Fibroblast of villous mesenchyme (primary cell): ENCODE measurements at regions not wholly inside any gene's neighbourhood (a gene's known extent, or its start where the extent isn't known, plus 50 kb on each side); places are given as distances from the start of the nearest gene placed in this dataset.

Experiments used
- DNase-seq: peaks from one replicate; pipeline ENCODE4 v3.0.0-alpha.2; 2010; ENCODE audit warnings: low read depth
- H3K4me3 ChIP-seq: 2 replicates; pipeline ENCODE4 v1.5.1; 2011; ENCODE audit warnings: low read depth, mild to moderate bottlenecking, low read length
- TF ChIP-seq, protein P1 (sequence below): IDR thresholded peaks from 2 replicates; pipeline ENCODE4 v1.5.1; 2012; ENCODE audit warnings: low read depth, mild to moderate bottlenecking, low read length; ENCODE audit not compliant: insufficient read depth

DNA sequence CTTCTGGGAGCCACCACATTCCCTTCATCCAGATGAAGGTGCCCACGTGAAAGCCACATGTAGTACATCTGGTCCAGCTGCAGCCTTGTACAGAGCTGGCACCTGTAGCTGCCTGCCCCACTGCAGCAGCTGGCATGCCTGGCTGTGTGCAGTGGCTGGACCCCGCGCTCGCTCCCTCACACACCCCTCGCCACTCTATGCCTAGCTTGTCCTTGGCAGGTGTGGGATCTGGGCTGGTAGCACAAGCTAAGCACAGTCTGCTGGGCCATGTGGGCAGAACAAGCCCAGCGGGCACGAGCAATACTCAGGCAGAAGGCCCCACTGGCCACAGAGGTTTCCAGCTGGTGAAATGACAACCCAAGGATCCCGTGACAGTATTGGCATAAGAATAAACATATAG, 163.9 kb upstream of the PRNP start:
- no peak for DNase-seq
- no peak overlapping the region for H3K4me3 ChIP-seq
- TF ChIP-seq, protein P1, sequence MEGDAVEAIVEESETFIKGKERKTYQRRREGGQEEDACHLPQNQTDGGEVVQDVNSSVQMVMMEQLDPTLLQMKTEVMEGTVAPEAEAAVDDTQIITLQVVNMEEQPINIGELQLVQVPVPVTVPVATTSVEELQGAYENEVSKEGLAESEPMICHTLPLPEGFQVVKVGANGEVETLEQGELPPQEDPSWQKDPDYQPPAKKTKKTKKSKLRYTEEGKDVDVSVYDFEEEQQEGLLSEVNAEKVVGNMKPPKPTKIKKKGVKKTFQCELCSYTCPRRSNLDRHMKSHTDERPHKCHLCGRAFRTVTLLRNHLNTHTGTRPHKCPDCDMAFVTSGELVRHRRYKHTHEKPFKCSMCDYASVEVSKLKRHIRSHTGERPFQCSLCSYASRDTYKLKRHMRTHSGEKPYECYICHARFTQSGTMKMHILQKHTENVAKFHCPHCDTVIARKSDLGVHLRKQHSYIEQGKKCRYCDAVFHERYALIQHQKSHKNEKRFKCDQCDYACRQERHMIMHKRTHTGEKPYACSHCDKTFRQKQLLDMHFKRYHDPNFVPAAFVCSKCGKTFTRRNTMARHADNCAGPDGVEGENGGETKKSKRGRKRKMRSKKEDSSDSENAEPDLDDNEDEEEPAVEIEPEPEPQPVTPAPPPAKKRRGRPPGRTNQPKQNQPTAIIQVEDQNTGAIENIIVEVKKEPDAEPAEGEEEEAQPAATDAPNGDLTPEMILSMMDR = no peak

DNA sequence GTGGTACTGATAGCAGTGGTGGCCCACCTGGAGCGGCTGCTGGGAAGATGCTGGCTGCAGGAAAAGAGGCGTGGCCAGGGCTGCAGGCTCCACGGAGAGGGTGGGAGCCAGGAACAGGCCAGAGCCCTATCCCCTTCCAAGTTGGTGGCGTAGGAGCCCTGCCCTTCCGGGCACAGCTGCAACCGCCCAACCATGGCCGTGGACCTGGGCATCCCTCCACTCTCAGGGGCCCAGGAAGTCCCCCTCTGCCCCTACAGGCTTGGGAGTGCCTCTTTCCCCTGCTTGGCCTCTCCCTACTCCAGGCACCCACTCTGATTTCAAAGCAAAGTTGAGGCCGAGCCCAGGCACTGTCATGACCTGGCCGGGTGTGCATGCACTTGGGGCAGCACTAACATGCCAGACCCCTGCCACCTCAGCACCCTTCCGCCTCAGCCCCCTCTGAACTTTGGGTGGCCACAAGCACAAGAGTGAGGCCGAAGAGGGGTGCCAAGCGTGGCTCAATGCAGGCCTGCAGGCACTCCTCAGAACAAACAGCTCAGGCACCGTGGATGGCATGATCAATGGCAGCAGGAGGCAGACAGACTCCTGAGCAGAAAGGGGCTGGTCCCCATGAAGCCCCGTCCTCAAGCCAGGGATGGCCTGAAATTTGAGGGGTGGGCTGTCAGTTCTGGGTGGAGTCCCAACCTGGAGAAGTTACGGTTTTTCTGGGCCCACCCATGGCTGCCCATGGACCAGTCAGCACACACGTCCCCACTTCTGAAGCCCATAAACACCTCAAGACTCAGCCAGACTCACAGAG, 164.9 kb upstream of the PRNP start:
- TF ChIP-seq, protein P1 = no peak
- H3K4me3 ChIP-seq = no peak overlapping the region
- no peak for DNase-seq

DNA sequence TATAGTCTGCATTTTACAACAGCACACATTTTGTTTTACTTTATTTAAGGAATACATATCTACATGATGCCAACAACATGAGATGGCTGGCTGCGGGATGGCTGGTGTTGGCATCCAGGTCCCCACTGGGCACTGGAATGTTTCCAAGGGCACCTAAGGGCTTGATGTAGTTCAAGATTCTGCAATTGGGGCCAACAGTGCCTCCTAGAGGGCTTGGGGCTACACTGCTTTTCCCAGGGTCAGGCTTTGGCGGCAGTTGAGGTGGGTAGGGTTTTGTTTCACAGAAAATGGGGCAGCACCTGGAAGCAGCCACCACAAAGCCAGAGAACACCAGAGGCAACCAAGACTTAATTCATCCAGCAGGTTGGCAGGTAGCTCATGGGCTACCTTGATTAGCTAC, 166.7 kb upstream of the PRNP start:
- no peak overlapping the region for H3K4me3 ChIP-seq
- no peak for DNase-seq
- TF ChIP-seq, protein P1 = peak; percentile 40

DNA sequence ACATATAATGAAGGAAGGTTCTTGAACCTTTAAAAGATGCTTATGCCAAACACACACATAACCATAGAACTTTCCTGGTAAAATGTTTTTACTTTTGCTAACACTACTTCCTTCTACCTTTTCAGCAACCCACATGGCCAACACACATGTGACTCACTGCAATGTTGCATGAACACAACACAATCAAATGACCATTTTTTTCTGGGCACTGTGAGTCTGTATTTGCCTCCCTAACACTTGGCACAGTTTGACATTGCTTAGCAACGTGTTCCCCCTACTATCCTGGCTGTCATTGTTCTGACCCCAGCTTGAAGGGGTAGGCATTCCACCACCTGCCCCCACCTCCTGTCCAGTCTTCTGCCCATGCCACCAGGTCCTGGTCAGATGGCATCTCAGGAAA, 169.4 kb upstream of the PRNP start:
- no peak overlapping the region for H3K4me3 ChIP-seq
- TF ChIP-seq, protein P1 = no peak
- no peak for DNase-seq

DNA sequence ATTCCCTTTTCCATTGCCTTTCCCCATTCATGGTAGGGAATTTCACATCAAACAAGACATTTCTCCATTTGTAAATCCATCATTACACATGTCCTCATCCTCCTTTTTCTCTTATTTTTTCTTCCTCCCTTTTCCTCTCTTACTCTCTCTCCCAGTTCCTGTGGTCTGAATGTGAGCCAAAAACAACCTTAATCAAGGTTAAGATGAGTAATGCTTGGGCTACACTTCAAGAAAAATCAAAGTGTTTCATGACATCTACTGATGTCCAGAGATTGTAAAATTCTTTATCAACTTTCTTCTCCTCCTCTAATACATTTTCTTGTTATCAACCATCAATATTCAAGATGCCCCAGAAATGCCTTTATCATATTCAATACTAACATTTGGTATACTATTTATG, 172.5 kb upstream of the PRNP start:
- DNase-seq = peak; percentile 34
- no peak overlapping the region for H3K4me3 ChIP-seq
- TF ChIP-seq, protein P1 = no peak

DNA sequence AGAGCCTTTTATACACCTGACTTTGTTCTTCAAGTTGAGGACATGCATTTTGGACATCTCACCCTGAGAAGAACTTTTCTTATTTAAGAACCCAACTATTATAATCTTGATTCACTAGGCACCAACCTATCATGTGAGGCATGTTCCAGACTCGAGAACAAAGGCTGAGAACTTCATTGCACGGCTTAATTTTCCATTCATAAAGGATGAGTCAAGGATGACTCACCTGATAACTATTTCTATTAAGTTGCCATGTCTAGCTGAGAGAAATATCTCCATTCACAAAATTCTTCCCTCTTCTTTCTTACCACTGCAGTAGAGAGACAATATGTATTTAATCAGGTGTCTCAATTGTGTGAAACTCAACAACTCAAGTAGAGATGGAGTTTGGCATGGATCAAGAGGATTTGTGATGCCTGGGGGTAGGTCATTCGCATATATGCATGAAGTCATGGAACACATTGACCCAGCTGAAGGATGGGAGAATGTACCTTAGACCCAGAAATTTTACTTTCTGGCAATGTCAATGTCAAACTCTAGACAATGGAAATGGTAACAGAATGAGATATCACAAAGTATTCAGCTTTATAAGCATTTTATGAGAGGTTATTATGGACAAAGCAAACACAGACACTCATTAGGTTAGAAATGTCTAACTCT, 173.2 kb upstream of the PRNP start:
- DNase-seq = peak; percentile 86
- no peak overlapping the region for H3K4me3 ChIP-seq
- TF ChIP-seq, protein P1 = no peak
